K562 (cell line): ENCODE measurements at regions not wholly inside any gene's neighbourhood (a gene's known extent, or its start where the extent isn't known, plus 50 kb on each side); places are given as distances from the start of the nearest gene placed in this dataset.

Experiments used
- ATAC-seq: fragments of 200-7000 bp; cut with Tn5 transposase; 3 replicates; pipeline ENCODE4 v1.9.1; 2020; ENCODE audit warnings: moderate library complexity
- BruUV-seq: library from RNA; stranded (reverse); fragments of 400-500 nt; replicated peaks from 2 replicates; lab custom pipeline; 2021; lab: Mats Ljungman, UMichigan
- CTCF ChIA-PET: fragments of 300-600 bp; formaldehyde crosslinking; extraction: SDS; loops from one replicate; lab custom pipeline; 2021; ENCODE audit warnings: low intra/inter-chr PET ratio; lab: Yijun Ruan, JAX
- POLR2A ChIA-PET: fragments of 300-600, 350-650 bp; sonication (Branson Sonifier 250); formaldehyde crosslinking; extraction: SDS; loops from one replicate; lab custom pipeline; 2021; ENCODE audit warnings: antibody characterized with exemption, inconsistent platforms; lab: Yijun Ruan, JAX
- DNase-seq, 4 experiments: peaks; one replicate each; pipeline versions ENCODE4 v3.0.0 to v3.0.0-alpha.2; 2011 to 2018; ENCODE audit warnings: low spot score in 3 of 4, mixed read lengths in 3 of 4; ENCODE audit errors: extremely low read depth in 1 of 4
- FAIRE-seq: peaks from 2 replicates; lab custom pipeline; 2011; peaks lifted over from hg19 to GRCh38; lab: Jason Lieb, UNC
- H2AFZ ChIP-seq: 2 replicates; pipeline ENCODE4 v1.6.0; 2011; ENCODE audit warnings: low read depth, low read length, control low read depth, inconsistent platforms
- H3K27ac ChIP-seq: fragments of 200-600 bp; 3 replicates; pipeline ENCODE4 v1.8.0; 2011; ENCODE audit warnings: low read depth, mild to moderate bottlenecking, control low read depth, inconsistent platforms, low read length, moderate library complexity, mixed read lengths; ENCODE audit errors: extremely low read depth
- H3K27me3 ChIP-seq, 2 experiments: fragments of 300-600 bp in 1 of 2; 2 replicates in 1 of 2; 3 replicates in 1 of 2; pipeline versions ENCODE4 v1.6.0 to v1.8.0; 2011; ENCODE audit warnings: inconsistent platforms in 2 of 2, low read length in 2 of 2, mild to moderate bottlenecking in 1 of 2, mixed read lengths in 1 of 2, moderate library complexity in 1 of 2; ENCODE audit not compliant: control insufficient read depth in 2 of 2, insufficient read depth in 2 of 2
- H3K36me3 ChIP-seq: fragments of 300-600 bp; 3 replicates; pipeline ENCODE4 v1.8.0; 2011; ENCODE audit warnings: mild to moderate bottlenecking, low read length, inconsistent platforms; ENCODE audit not compliant: control insufficient read depth, insufficient read depth
- H3K4me1 ChIP-seq, 2 experiments: fragments of 200-600 bp in 1 of 2; replicated peaks in 1 of 2; 2 replicates in 1 of 2; 3 replicates in 1 of 2; pipeline versions ENCODE4 v1.5.1 to v1.8.0; 2011; ENCODE audit warnings: inconsistent platforms in 2 of 2, low read length in 2 of 2, mild to moderate bottlenecking in 1 of 2, mixed read lengths in 1 of 2, moderate library complexity in 1 of 2; ENCODE audit not compliant: control insufficient read depth in 2 of 2, insufficient read depth in 2 of 2
- H3K4me2 ChIP-seq: 2 replicates; pipeline ENCODE4 v1.6.1; 2011; ENCODE audit warnings: low read length, control low read depth, inconsistent platforms, mixed read lengths; ENCODE audit not compliant: insufficient read depth
- H3K4me3 ChIP-seq: fragments of 200-600 bp; sonication (generic), shearing (Covaris generic); 2 replicates; pipeline ENCODE4 v1.5.1; 2016; ENCODE audit warnings: control low read depth, inconsistent platforms
- H3K79me2 ChIP-seq: fragments of 200-600 bp; 3 replicates; pipeline ENCODE4 v1.8.0; 2011; ENCODE audit warnings: low read length, inconsistent platforms; ENCODE audit not compliant: control insufficient read depth, insufficient read depth
- H3K9ac ChIP-seq, 2 experiments: 2 replicates each; pipeline versions ENCODE4 v1.6.0 to v1.6.1; 2011; ENCODE audit warnings: low read depth in 2 of 2, low read length in 2 of 2, control low read depth in 1 of 2, inconsistent platforms in 1 of 2, mild to moderate bottlenecking in 1 of 2, mixed read lengths in 1 of 2; ENCODE audit not compliant: insufficient read depth in 1 of 2
- H3K9me1 ChIP-seq: one replicate; pipeline ENCODE4 v1.6.0; 2011; ENCODE audit warnings: inconsistent platforms, mild to moderate bottlenecking, low read length, moderate library complexity; ENCODE audit not compliant: control insufficient read depth, insufficient read depth
- H3K9me3 ChIP-seq: replicated peaks from 2 replicates; pipeline ENCODE4 v1.5.1; 2011; ENCODE audit warnings: low read depth, low read length, inconsistent platforms; ENCODE audit not compliant: control insufficient read depth, insufficient read depth
- H4K20me1 ChIP-seq: replicated peaks from 2 replicates; pipeline ENCODE4 v1.6.1; 2011; ENCODE audit warnings: low read length, inconsistent platforms, mixed read lengths; ENCODE audit not compliant: control insufficient read depth, insufficient read depth
- SIX5 ChIP-seq, 2 experiments: IDR thresholded peaks; 2 replicates each; pipeline ENCODE4 v1.6.1; 2011; ENCODE audit warnings: low read length in 2 of 2, borderline replicate concordance in 1 of 2, low read depth in 1 of 2, mild to moderate bottlenecking in 1 of 2, moderate library complexity in 1 of 2; ENCODE audit not compliant: insufficient read depth in 1 of 2
- XRCC5 ChIP-seq: fragments of 200-400 bp; formaldehyde crosslinking; IDR thresholded peaks from 2 replicates; pipeline ENCODE4 v1.6.1; 2017; ENCODE audit warnings: low read depth, mild to moderate bottlenecking, low read length
- YBX1 ChIP-seq: fragments of 450-650 bp; IDR thresholded peaks from 2 replicates; pipeline ENCODE4 v1.7.1; 2016; ENCODE audit warnings: mild to moderate bottlenecking
- ZMIZ1 ChIP-seq, 2 experiments: fragments of 150-350 bp in 1 of 2; IDR thresholded peaks; 2 replicates each; pipeline ENCODE4 v1.6.1; 2012 to 2016; ENCODE audit warnings: low read depth in 2 of 2, low read length in 2 of 2, mild to moderate bottlenecking in 1 of 2, moderate library complexity in 1 of 2
- WGBS: fragments of 100-300 bp; shearing (Covaris generic); methylation state at CpG from one replicate; pipeline ENCODE4 v1.1.6; 2016; ENCODE audit warnings: low coverage, mixed read lengths; ENCODE audit not compliant: insufficient coverage; ENCODE audit errors: missing lambda C conversion rate; 5-methylcytosine and 5-hydroxymethylcytosine counted together
- in situ Hi-C: fragments of 300-500 bp; cut with MboI; formaldehyde crosslinking; loops from 4 replicates; pipeline ENCODE4 v1.15.0; 2018; ENCODE audit warnings: inconsistent platforms, mixed read lengths
- intact Hi-C: fragments of 100-400 bp; cut with micrococcal nuclease; formaldehyde crosslinking; loops from 2 replicates; pipeline ENCODE4 v1.14.2; 2022

- TF ChIP-seq SIX5 (IDR thresholded peaks at IDR 0.05; ENCODE audit: borderline replicate concordance in 1 of 2, insufficient read depth in 1 of 2, low read depth in 1 of 2, low read length in 2 of 2) = no peak
- no peak for TF ChIP-seq XRCC5
- no peak for TF ChIP-seq ZMIZ1 (IDR thresholded peaks at IDR 0.05; ENCODE audit: low read depth in 2 of 2, low read length in 2 of 2)
Observed at GRCh38 chr11:32529994-32530588, 53.5 kb upstream of the EIF3M start (continued).

- CTCF ChIA-PET = no interaction called here
- Histone ChIP-seq H3K36me3 (no peaks in the 10 kb centered on the region), H3K4me2 (no peak overlapping the region), H4K20me1 (no peaks in the 10 kb centered on the region), H3K4me3 (no peak overlapping the region), H3K9me3 (no peaks in the 10 kb centered on the region), H3K4me1 (peaks cover 0 to 2% of the 10 kb centered on the region in 2 experiments; a peak in 2 of 5 replicates), H3K9me1 (no peaks in the 10 kb centered on the region), H2AFZ (0 out of 2 replicates have a peak overlapping the region, but pooled peaks have one; percentile 9), H3K9ac (no peak overlapping the region), H3K27me3 (peaks cover 0 to 2% of the 10 kb centered on the region in 2 experiments; a peak in 1 of 5 replicates), H3K79me2 (no peaks in the 10 kb centered on the region), H3K27ac (no peak overlapping the region)
- WGBS = 24% methylated on average over 10 of the region's 10 CpGs
- POLR2A ChIA-PET = interaction anchor here (0.5 to 1.1 kb wide), 2 partner anchors 8 to 93 kb away, joined by 3 read pairs; no protein-coding TSS in a partner anchor
- ATAC-seq (no peak; the same call in 2 of the 3 replicates), DNase-seq (no peak), FAIRE-seq (no peak)
- in situ Hi-C loops = no loop called here
- TF ChIP-seq YBX1 = no peak
- BruUV-seq = no TSS peak
- intact Hi-C loops = no loop called here
Observed at GRCh38 chr11:32527261-32528175, 56.1 kb upstream of the EIF3M start.
